ENCODE measurements at regions not wholly inside any gene's neighbourhood (a gene's known extent, or its start where the extent isn't known, plus 50 kb on each side); places are given as distances from the start of the nearest gene placed in this dataset.

DNA sequence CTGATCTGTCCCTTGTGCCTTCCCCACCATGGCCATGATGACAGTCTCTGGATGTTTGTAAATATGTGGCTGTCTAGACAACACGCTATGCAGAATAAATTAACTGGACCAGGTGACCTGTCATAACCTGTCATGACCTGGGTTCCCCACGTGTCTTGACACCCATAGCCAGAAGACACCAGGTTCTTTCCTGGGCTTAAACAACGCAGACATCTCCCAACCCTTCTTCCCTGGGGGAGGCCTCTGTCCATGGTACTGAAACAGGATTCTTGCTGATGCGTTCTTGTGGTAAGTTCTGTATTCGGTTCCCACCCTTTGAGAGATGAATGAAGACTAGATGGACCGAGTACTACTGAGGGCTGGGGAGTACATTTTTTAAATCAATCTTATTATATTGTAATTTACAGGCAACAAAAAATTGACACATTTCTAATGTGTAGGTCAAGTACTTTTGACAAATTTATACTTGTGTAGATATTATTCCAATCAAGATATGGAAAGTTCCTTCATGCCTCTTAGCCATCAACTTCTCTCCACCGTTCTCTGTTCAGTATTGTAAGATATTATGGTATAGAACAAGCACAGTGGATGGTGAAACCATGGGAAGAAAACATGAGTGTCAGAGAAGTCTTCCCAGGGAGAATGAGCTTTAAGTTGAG, 738.8 kb downstream of the PTPRU start:
- ATAC-seq (replicated peaks in 1 of 2) (no peak), DNase-seq (no peak)
- H3K9me3 Mint-ChIP-seq: peaks cover 4 to 6% of the 10 kb centered on the region in 2 donors
- no peaks in the 10 kb centered on the region for H3K36me3 Mint-ChIP-seq (ENCODE audit: insufficient read depth in 2 of 2)
- H3K27ac Mint-ChIP-seq: no peak overlapping the region
- peaks cover 17% of the 10 kb centered on the region for H3K4me1 Mint-ChIP-seq (ENCODE audit: low read depth)
- H3K4me3 Mint-ChIP-seq: no peak overlapping the region
- H3K27me3 Mint-ChIP-seq (ENCODE audit: low read depth): peaks cover 19% of the 10 kb centered on the region

- peak overlapping the region; percentile 36 for H3K27ac Mint-ChIP-seq
- H3K4me3 Mint-ChIP-seq: no peak overlapping the region
- H3K36me3 Mint-ChIP-seq (ENCODE audit: insufficient read depth in 2 of 2): no peaks in the 10 kb centered on the region
- peaks cover 4 to 6% of the 10 kb centered on the region in 2 donors for H3K9me3 Mint-ChIP-seq
- peak; percentile 87 to 88 for ATAC-seq (replicated peaks in 1 of 2)
- peaks cover 23% of the 10 kb centered on the region for H3K27me3 Mint-ChIP-seq (ENCODE audit: low read depth)
- H3K4me1 Mint-ChIP-seq (ENCODE audit: low read depth): peaks cover 17% of the 10 kb centered on the region
- DNase-seq: peak; percentile 8 to 9
These were observed 738.0 kb downstream of the PTPRU start for GRCh38 chr1:29974316-29974724.

DNA sequence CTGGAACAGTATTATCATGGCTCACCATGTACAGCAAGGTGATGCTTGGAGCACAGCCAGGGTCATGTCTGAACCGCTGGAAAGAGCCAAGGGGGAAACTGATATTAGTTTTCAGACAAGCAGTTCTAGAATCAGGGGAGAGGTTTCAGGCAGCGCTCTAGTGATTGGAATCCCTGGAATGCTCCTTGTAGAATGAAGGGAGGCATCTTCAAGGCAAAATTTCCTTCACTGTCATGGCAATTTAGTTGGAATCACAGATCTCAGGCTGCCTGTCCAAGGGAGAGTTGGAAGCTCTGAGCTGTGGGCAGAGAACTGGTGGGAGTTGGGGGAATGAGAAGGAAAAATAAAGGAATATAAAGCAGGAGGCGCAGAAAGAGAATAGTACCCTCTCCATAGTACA, 737.1 kb downstream of the PTPRU start:
- H3K9me3 Mint-ChIP-seq: peaks cover 7 to 10% of the 10 kb centered on the region in 2 donors
- DNase-seq (no peak), ATAC-seq (replicated peaks in 1 of 2) (no peak)
- peaks cover 17% of the 10 kb centered on the region for H3K4me1 Mint-ChIP-seq (ENCODE audit: low read depth)
- no peaks in the 10 kb centered on the region for H3K36me3 Mint-ChIP-seq (ENCODE audit: insufficient read depth in 2 of 2)
- H3K27me3 Mint-ChIP-seq (ENCODE audit: low read depth): peaks cover 29% of the 10 kb centered on the region
- no peak overlapping the region for H3K27ac Mint-ChIP-seq
- H3K4me3 Mint-ChIP-seq: no peak overlapping the region

GRCh38 chr1:29972421-29973053, 736.2 kb downstream of the PTPRU start:
- H3K27me3 Mint-ChIP-seq (ENCODE audit: low read depth): peaks cover 29% of the 10 kb centered on the region
- no peak overlapping the region for H3K4me3 Mint-ChIP-seq
- no peak for ATAC-seq (replicated peaks in 1 of 2)
- H3K36me3 Mint-ChIP-seq (ENCODE audit: insufficient read depth in 2 of 2): no peaks in the 10 kb centered on the region
- peaks cover 17% of the 10 kb centered on the region for H3K4me1 Mint-ChIP-seq (ENCODE audit: low read depth)
- no peak overlapping the region for H3K27ac Mint-ChIP-seq
- peaks cover 5 to 10% of the 10 kb centered on the region in 2 donors for H3K9me3 Mint-ChIP-seq
- no peak for DNase-seq

DNA sequence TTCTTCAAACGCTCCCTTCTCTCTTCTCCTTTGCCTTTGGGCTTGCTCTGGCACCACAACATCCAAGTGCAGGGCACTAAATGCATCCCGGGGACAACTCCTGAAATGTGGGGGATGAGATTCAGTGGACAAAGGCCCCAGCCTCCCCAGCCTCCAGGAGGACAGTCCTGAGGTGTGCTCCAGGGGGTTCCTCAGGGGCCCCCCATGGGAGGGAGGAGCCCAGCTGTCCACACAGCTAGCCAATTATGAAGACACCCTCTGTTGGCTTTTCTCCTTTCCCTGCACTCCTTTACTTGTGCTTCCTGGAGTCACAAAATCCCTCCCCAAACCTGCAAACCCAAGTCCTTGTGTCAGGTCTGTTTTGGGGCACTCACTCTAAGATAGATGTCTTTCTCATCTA, 735.4 kb downstream of the PTPRU start:
- H3K9me3 Mint-ChIP-seq: peaks cover 4 to 8% of the 10 kb centered on the region in 2 donors
- peaks cover 24% of the 10 kb centered on the region for H3K27me3 Mint-ChIP-seq (ENCODE audit: low read depth)
- no peak overlapping the region for H3K4me3 Mint-ChIP-seq
- ATAC-seq (replicated peaks in 1 of 2) (no peak), DNase-seq (no peak)
- H3K36me3 Mint-ChIP-seq (ENCODE audit: insufficient read depth in 2 of 2): no peaks in the 10 kb centered on the region
- no peak overlapping the region for H3K27ac Mint-ChIP-seq
- peaks cover 17% of the 10 kb centered on the region for H3K4me1 Mint-ChIP-seq (ENCODE audit: low read depth)

DNA sequence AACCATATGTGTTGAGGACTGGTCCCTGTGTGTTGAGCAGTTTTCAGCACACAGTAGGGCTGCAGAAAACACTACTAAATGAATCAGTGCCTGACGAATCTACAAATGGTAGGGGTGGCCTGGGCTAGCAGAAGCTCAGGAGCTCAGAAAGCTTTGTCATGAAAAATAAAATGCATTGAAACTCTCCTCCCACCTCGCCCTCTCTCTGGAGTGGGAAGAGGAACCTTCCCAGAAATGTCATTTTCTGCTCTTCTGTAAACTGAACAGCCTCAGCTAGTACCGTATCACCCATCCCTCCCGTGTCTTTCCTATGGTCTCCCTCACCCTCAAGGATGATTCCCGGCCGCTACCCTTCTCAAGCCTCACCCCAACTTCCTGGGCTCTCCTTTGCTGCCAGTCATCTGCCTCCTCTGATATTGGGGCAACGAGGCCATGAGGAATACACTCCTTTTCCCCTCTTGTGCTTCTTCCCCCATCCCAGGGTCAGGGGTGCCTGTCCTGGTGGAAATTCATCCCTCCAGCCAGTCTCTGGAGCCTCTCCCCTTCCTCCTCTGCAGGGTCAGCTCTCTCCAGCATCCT, 734.5 kb downstream of the PTPRU start:
- no peak for ATAC-seq (replicated peaks in 1 of 2)
- Mint-ChIP-seq H3K27ac (no peak overlapping the region), H3K4me3 (no peak overlapping the region)

GRCh38 chr1:29969576-29969975, 733.3 kb downstream of the PTPRU start:
- Mint-ChIP-seq H3K36me3 (ENCODE audit: insufficient read depth in 2 of 2) (no peaks in the 10 kb centered on the region), H3K9me3 (peaks cover 4 to 5% of the 10 kb centered on the region in 2 donors), H3K4me1 (ENCODE audit: low read depth) (peaks cover 14% of the 10 kb centered on the region), H3K27ac (no peak overlapping the region), H3K4me3 (no peak overlapping the region), H3K27me3 (ENCODE audit: low read depth) (peaks cover 28% of the 10 kb centered on the region)
- no peak for DNase-seq
- no peak for ATAC-seq (replicated peaks in 1 of 2)

More for the DNA sequence above, 734.5 kb downstream of the PTPRU start:
- peaks cover 4 to 8% of the 10 kb centered on the region in 2 donors for H3K9me3 Mint-ChIP-seq
- no peaks in the 10 kb centered on the region for H3K36me3 Mint-ChIP-seq (ENCODE audit: insufficient read depth in 2 of 2)
- H3K27me3 Mint-ChIP-seq (ENCODE audit: low read depth): peaks cover 28% of the 10 kb centered on the region
- peaks cover 17% of the 10 kb centered on the region for H3K4me1 Mint-ChIP-seq (ENCODE audit: low read depth)
- no peak for DNase-seq

DNA sequence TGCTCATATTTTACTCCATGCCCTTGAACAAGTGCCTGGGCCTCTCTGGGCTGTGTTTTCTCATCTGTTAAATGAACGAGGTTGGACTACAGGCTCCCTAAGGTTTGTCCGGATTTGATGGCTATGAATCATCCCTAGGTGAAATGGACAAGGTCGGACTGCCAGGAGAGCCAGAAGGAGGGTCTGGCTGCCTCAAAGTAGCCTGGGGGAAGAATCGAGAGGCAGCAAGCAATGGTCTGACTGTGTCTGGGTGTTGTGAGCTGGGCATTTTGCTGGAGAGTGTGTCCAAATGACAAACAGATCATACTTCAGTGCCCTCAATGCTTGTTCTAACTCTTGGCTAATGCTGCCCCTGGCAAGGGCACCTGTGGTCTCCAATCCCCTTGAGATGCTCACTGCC, 730.9 kb downstream of the PTPRU start:
- ATAC-seq (replicated peaks in 1 of 2): no peak
- no peak for DNase-seq
- H3K27me3 Mint-ChIP-seq (ENCODE audit: low read depth): peaks cover 28% of the 10 kb centered on the region
- no peak overlapping the region for H3K4me3 Mint-ChIP-seq
- H3K36me3 Mint-ChIP-seq (ENCODE audit: insufficient read depth in 2 of 2): no peaks in the 10 kb centered on the region
- H3K27ac Mint-ChIP-seq: no peak overlapping the region
- peaks cover 3 to 4% of the 10 kb centered on the region in 2 donors for H3K9me3 Mint-ChIP-seq
- no peaks in the 10 kb centered on the region for H3K4me1 Mint-ChIP-seq (ENCODE audit: low read depth)

DNA sequence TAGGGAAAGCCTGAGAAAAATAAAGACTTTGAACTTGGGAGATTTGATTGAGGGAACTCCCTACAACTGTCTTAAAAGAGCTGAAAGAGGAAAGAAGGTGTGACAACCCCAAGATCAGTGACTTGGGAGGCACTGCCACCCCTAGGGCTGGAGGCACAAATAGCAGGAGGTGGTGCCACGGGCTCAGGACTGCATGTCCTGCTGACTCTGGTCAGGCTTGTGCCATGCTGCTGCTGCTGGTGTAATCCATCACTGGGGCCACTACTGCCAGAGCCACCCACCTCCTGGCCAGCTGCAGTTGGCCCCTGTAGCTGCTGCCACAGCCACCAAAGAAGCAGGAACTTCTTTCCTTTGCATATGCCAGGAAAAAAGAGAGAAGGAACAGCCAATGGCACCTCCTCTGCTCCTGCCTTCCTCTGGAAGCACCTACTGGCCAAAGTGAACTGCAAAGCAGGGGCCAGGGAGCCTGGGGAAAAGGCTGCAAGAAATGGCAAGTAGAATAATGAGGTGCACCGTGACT, 730.3 kb downstream of the PTPRU start:
- H3K4me3 Mint-ChIP-seq: no peak overlapping the region
- H3K4me1 Mint-ChIP-seq (ENCODE audit: low read depth): no peaks in the 10 kb centered on the region
- peaks cover 3 to 4% of the 10 kb centered on the region in 2 donors for H3K9me3 Mint-ChIP-seq
- H3K36me3 Mint-ChIP-seq (ENCODE audit: insufficient read depth in 2 of 2): no peaks in the 10 kb centered on the region
- ATAC-seq (replicated peaks in 1 of 2) (no peak), DNase-seq (no peak)
- peaks cover 25% of the 10 kb centered on the region for H3K27me3 Mint-ChIP-seq (ENCODE audit: low read depth)
- no peak overlapping the region for H3K27ac Mint-ChIP-seq

GRCh38 chr1:29964718-29965533, 728.6 kb downstream of the PTPRU start:
- H3K27ac Mint-ChIP-seq: no peak overlapping the region
- DNase-seq (no peak), ATAC-seq (replicated peaks in 1 of 2) (no peak)

GRCh38 chr1:29963946-29964345, 727.6 kb downstream of the PTPRU start:
- Mint-ChIP-seq H3K36me3 (ENCODE audit: insufficient read depth in 2 of 2) (no peaks in the 10 kb centered on the region), H3K4me3 (no peak overlapping the region), H3K4me1 (ENCODE audit: low read depth) (no peaks in the 10 kb centered on the region), H3K27ac (no peak overlapping the region), H3K9me3 (peaks cover 1% of the 10 kb centered on the region in 2 donors), H3K27me3 (ENCODE audit: low read depth) (peaks cover 7% of the 10 kb centered on the region)
- no peak for ATAC-seq (replicated peaks in 1 of 2)
- no peak for DNase-seq

More at GRCh38 chr1:29964718-29965533, 728.6 kb downstream of the PTPRU start:
- Mint-ChIP-seq H3K4me1 (ENCODE audit: low read depth) (no peaks in the 10 kb centered on the region), H3K36me3 (ENCODE audit: insufficient read depth in 2 of 2) (no peaks in the 10 kb centered on the region), H3K4me3 (no peak overlapping the region), H3K9me3 (peaks cover 3 to 4% of the 10 kb centered on the region in 2 donors), H3K27me3 (ENCODE audit: low read depth) (peaks cover 16% of the 10 kb centered on the region)

GRCh38 chr1:29962831-29963247, 726.5 kb downstream of the PTPRU start:
- Mint-ChIP-seq H3K36me3 (ENCODE audit: insufficient read depth in 2 of 2) (no peaks in the 10 kb centered on the region), H3K9me3 (no peaks in the 10 kb centered on the region), H3K27me3 (ENCODE audit: low read depth) (peaks cover 4% of the 10 kb centered on the region), H3K27ac (no peak overlapping the region), H3K4me1 (ENCODE audit: low read depth) (no peaks in the 10 kb centered on the region), H3K4me3 (no peak overlapping the region)
- DNase-seq (no peak), ATAC-seq (replicated peaks in 1 of 2) (no peak)

GRCh38 chr1:29962336-29962735, 726.0 kb downstream of the PTPRU start:
- DNase-seq (no peak), ATAC-seq (replicated peaks in 1 of 2) (no peak)
- Mint-ChIP-seq H3K27ac (no peak overlapping the region), H3K36me3 (ENCODE audit: insufficient read depth in 2 of 2) (no peaks in the 10 kb centered on the region), H3K4me1 (ENCODE audit: low read depth) (no peaks in the 10 kb centered on the region), H3K9me3 (no peaks in the 10 kb centered on the region), H3K27me3 (ENCODE audit: low read depth) (peaks cover 4% of the 10 kb centered on the region), H3K4me3 (no peak overlapping the region)

Data from activated T-cell treated with anti-CD3 and anti-CD28 coated beads, Interleukin-2, amount 50 U/mL, for 72 hours (primary cell).